ENCODE measurements at regions not wholly inside any gene's neighbourhood (a gene's known extent, or its start where the extent isn't known, plus 50 kb on each side); places are given as distances from the start of the nearest gene placed in this dataset.

DNA sequence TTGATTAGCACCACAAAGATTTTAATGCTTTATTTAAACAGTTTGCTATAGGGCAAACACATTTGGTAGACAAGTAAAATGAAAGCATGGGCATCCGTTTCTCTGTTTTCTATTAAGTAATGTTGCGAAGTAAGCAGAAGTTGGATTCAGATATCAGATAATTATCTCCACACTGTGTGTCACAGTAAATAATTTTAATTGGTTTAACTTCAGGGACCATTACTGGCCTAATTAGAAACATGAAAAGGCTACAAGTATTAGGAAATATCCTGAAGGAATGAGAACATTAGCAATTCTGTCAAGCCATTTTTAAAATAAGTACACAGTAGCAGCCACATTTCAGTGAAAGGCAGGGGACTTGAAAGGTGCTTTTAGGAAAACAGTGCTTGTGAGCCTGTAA lies 975.4 kb downstream of the NR2F1-AS1 start:
- TF ChIP-seq EP300 (IDR thresholded peaks at IDR 0.05) (no peak), POLR2A (IDR thresholded peaks at IDR 0.05) (no peak)
